ENCODE measurements at regions not wholly inside any gene's neighbourhood (a gene's known extent, or its start where the extent isn't known, plus 50 kb on each side); places are given as distances from the start of the nearest gene placed in this dataset.
"Not testable (repeated sequence)": the region's sequence is repeated elsewhere in the genome, so short reads cannot be mapped to it uniquely, and the experiment has no call there.

DNA sequence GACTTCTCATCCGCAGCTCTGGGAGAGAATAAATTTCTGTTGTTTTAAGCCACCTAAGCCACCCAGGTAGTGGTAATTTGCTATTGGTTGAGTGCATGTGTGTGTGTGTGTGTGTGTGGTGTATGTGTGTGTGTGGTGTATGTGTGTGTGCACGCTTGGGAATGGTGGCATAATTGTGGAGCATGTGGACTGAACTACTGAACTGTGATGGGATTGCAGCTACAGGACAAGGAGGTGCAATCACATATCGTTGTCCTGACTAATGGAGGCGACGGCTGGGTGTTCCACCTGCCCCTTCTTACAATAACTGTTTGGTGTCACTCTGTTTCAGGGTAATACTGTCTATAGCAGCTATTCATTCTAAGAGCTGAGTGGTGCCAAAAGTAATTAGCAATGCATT is 448.7 kb upstream of the PFKP start:
- no peak for DNase-seq

DNA sequence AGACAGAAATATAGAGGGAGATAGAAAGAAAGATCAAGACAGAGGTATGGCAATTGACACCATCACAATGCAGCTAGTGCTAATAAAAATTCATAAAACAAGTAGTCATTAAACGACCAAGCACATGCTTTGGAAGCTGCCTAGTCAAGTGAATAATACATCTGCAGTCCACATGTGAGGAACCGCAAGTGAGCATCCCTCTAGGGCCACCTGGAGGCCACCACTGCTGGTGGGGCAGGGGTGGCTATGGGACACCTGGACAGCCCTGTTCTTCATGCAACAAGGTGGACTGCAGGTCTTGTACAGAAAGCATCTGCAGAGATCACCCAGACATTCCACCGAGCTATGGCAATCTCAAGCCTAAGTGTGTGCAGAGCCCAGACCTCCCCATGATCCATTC is 451.1 kb upstream of the PFKP start:
- no peak for DNase-seq

DNA sequence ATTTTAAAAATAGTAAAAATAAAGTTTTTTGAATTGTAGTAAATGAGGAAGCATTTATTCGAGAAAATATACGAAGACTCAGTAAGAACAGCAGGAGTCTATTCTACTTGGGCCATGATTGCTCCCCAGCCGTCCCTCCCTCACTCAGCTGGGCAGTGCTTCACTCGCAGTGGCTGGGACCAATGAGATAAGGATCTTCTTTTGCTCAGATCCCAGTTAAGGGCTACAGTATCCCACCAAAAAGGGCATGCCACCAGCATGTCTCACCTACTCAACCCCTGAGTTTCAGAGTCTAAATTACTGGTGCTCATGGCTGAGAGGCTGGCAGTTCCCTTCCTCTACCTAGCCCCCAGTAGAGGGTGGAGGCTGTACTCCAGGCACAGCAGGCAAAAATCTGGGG is 455.7 kb upstream of the PFKP start:
- DNase-seq, result no peak

DNA sequence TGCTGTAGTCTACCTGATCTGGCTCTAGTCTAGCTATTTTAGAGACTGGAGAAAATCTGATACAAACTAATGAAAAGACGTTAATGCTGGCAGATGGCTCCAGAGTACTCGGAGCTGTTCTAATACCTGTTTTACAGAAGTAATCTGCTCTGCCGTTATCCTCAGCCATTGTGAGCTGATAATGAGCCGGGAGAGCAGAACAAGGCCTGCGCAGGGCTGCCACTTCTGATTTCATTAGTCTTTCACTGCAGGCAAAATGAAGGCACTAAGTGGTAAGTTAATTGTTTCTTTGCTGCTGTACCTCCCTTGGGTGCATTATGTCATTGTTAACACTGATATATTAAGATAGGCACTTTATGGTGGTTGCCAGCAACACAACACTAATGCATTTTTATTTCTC is 456.4 kb upstream of the PFKP start:
- DNase-seq, result no peak

DNA sequence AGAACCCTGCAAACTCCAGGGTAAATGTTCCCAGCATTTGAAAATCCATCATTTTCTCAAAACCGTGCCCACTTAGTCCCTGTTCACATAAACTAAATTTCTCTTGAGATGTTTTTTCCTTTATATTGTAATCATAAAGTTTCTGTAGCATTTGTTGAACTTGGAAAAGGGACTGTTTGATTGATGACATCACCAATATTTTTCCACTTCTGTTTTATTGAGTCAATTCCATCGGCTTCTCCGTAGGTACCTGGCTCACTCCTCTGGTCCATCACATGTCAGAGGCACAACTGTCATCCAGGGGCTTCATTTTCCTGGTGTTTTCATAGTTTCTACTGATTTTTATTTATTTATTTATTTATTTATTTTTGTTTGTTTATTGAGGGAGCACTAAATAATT is 462.5 kb upstream of the PFKP start:
- DNase-seq, result no peak

DNA sequence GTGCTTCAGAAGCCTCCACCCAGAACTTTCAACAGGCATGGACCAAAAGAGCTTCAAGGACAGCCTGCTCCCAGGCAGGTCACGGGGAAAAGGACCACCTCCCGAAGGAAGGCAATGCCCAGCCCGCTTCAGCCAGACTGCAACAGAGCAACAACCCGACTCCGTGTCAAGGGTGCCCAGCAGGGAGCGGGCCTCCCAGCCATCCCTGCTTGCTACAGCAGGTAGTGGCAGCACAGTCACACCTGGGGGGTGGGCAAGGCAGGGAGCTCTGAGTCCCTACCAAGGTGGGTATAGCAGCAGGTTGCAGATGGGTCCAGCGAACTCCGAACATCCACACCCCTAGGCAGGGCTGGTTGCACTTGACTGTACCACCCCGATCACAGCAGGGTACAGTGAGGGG is 467.8 kb upstream of the PFKP start:
- no peak for DNase-seq

DNA sequence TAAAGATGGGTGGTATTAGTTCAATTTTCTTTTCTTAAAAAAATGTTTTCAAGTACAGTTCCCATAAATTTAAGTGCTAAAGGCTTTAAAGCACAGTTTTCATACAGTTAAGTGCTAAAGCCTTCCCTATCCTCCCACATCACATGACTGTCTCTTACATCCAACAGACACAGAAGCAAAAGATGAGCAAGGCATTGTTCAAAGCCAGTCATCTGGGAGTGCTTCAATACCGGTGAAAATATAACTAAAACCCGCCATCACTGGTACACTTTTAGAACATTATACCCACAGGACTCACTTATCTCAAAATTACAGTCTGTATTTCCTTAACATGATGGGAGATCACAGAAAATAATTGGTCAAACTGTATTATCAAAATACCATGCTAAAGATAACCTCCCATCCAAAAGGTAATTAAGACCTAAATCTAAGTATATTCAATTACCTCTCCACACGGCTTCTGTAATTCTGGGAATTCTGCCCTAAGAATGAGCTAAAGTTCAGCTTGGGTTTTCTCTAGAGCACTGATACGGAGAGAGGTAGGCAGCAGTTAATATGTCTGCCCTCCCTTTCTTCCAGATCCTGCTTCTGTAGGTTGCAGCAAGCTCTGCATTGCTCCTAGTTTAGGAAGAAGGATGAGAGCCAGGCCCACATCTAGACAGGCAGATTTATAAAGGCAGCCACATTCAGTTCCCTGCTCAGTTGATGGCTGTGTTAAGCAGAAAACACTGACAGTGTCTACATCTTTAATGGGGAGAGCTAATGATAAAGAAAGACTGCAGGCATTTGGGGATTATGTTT is 474.8 kb upstream of the PFKP start:
- DNase-seq, result no peak

DNA sequence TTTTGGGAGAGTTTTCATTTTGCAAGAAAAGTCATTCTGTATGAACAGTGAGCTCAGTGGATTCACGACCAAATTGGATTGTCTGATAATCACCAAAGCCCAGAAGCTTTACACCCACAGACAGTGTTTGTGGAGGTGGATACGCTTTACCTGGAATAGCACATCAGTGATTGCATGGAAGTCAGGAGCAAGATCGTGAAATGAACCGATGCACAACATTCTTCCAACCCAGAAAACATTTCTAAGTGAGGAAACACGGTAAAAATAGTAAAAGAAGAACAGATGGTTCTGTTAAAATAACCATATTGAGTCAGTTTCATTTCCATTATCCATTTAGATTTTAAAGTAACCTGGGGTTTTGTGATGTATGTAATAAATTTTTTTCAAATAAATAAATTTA is 478.2 kb upstream of the PFKP start:
- no peak for DNase-seq

DNA sequence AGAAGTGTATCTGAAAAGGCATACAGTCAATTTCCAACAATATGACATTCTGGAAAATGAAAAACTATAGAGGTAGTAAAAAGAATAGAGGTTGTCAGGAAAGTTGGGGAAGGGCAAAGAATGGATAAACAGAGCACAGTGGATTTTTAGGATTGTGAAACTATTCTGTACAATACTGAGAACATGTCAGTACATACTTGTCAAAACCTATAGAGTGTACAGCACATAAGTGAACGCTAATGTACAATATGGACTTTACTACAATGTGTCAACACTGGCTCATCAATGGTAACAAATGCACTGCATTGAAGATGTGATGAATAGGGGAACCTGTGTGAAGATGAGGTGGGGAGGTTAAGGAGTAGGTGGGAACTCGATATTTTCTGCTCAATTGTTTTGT is 483.0 kb upstream of the PFKP start:
- DNase-seq, result no peak

DNA sequence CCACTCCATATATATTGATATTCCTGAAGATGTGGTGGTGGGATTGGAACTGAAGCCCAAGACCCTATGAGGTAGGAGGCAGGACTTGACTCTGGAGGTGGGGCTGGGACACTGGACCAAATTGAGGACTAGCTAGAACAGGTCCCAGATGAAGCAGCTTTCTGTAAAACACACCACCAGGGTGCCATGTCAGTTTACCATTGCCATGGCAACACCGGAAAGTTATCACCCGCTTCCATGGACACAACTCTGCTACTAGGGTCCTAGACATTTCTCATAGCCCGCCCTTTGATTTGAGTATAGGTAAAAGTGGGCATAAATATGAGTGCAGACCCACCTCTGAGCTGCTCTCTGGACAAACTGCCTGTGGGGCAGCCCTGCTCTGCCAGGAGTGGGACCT is 490.5 kb upstream of the PFKP start:
- DNase-seq, result no peak

DNA sequence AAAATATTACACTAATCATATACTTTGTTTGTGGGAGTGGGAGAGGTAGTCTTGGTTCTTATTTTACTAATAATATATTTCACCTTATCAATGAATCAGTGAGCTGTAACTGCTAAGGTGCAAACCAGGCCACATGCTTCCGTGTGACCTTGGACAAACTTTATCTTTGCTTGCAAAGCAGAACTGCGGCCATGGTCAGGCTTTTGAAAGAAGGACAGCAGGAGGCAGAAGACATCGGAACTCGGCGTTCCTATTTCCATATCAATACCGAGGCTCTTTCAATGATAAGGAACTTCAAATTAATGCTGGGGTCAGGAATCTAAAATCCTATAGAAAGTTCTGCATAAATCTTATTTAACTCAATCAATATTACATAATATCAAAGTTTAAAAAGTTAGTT is 491.9 kb upstream of the PFKP start:
- no peak for DNase-seq

DNA sequence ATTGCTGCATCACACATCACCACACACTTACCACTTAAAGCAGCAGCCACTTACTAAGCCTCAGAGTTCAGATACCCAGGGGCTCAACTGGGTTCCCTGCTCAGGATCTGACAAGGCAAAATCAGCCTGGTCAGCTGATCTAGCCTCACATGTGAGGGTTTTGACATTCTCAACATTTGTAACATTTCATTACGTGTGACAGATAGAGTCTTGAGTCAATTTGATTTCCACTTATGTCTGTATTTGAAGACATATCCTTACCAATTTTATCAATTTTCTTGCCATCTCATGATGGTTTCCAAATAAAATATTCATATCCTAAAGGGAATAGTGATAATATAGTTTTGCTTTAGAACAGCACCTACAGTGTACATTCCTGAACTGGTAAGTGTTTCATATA is 494.7 kb upstream of the PFKP start:
- DNase-seq, result no peak

DNA sequence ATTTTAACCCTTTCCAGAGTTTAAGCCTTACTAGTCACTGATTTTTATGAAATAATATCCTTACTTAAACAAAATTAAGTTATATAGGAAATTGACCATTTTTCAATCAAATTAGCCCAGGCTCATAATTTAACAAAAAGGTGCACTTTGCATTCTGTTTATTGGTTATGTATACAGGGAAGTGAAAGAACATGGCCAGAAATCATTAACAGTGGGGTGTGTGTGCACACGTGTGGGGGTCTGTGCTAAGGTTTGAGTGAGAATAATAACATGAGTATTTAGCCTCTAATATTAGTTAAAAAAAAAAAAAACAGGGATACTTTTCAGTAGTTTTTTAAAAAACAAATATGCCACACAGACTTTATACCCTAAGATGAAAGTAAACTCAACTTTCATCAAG is 510.5 kb upstream of the PFKP start:
- no peak for DNase-seq

DNA sequence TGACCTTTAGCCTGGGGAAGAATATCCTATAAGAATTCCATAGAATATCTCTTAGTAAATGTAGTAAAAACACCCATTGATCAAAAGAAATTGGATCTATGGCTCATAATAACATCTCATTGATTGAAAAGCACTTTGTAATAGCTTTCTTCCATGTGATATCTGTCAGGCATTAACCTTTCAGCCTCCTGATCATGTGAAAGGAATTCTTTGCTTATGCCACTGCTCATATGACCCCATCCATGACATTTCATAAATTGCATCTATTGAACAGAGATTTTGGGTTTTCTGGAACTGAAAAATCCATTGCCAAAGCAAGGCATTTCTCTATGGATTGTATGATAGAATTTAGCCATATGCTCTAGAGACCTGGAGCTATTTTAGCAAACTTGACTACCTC is 519.3 kb upstream of the PFKP start:
- no peak for DNase-seq

DNA sequence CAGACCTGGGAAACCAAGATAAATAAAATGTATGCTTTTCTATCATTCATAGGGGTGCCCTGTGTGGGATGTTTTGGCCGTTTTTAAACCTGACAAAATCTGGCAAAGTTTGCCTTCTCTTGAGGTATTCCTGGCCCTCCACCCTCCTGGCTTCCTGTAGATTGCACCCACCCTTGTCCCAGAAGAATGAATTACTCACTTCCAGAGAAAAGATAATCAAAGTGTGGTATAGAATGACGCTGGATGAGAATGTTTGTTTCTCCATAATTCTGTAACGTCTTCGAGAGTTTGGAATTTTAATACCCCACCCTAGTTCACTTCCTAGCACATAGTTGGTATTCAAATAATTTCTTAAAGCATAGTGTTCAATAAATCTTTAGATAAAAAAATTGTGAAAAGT is 519.7 kb upstream of the PFKP start:
- DNase-seq, result no peak

DNA sequence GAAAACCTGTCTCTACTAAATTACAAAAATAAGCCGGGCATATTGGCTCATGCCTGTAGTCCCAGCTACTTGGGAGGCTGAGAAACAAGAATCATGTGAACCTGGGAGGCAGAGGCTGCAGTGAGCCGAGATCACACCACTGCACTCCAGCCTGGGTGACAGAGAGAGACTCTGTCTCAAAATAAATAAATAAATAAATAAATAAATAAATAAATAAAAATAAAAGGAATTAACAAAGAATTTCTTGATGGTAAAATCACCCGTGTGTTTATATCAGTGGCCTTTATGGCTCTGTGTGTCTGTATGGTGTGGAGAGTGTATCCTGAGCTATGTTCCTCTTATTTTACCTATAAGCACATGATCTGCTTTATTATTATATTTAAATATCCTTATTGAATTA is 520.5 kb upstream of the PFKP start:
- DNase-seq, result not testable (repeated sequence)

DNA sequence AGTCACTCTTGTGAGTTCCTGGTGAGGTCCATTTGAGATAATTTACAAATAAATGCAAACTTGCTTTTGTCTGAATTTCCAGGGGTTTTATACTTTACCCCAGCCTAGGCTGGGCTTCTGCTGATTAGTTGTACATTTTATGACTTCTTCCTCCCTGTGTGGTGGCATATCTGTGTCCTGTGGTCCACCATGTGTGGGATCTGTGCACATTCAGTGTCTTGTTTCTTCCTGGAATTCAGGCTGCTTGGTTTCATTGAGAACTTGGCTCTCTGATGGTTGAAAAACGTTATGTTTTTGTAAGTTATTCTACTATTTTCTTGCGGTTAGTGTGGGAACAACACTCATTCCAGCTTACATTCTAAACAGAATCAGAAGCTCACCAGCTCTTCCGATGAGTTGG is 523.4 kb upstream of the PFKP start:
- no peak for DNase-seq

DNA sequence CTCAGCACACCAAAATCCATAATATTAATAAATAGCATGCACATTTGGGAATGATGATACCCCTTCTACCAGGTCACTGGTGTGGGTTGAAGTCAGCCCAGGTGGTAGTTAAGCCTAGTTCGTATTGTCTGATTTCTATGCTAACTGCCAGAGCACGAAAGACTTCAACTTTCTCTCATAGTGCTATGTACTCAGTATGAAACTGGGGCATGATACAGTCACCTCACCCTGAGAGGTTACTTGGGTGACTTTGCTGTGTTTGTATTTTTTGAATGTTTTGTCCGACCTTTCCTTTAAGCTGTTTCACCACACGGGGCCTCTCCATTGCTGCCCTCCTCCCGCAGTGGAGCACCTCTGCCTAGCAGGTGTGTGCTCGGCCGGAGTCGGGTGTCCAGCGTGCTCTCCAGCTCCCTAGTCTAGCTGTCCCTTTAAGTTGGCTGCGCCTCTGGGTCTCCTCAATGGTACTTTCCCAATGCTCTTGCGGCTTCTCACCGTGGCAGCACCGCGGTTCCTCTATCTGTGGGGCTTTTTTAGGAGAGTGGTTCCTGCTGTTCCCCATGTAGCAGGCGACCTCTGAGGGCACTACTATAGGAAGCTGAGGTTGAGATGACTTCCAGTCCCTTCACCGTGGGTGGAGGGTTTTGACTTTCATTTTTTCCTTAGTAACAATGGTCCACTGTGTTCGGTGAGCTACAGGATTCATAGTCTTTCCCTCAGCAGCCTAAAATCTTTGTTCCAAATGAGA is 524.0 kb upstream of the PFKP start:
- no peak for DNase-seq

DNA sequence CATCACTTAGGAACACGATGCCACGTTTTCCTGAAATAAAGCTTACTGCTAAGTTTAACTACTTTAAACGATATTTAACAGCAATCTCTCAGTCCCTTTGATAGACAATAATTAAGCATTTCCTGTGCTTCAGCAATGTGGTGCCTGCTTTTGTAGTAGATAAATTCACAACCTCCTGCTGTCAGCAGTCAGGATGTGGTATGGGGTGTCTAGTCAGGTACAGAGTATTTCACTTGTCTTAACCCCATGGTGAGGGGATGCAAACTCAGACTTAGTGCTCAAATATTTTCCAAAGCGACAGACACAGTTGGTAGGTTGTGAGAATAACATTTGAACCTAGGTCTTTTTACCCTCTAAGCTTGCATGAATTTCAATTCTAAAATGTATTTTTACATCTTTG is 526.2 kb upstream of the PFKP start:
- no peak for DNase-seq

DNA sequence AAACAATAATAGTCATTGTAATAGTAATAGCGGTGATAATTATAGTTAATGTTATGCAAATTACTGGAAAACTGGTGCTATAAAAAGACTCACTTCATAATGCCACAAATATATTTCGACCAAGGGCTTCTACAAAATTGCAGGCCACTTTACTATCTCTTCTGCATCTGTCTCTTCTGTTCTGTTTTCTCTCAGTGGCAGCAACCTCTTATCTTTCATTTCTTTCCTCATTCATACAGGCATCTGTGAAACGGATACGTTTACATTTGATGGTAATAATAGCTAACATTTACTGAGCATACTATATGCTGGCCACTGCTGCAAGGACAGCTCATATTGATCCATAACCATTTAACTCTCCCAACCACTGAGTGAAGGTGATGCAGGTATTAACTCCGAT is 537.4 kb upstream of the PFKP start:
- no peak for DNase-seq

DNA sequence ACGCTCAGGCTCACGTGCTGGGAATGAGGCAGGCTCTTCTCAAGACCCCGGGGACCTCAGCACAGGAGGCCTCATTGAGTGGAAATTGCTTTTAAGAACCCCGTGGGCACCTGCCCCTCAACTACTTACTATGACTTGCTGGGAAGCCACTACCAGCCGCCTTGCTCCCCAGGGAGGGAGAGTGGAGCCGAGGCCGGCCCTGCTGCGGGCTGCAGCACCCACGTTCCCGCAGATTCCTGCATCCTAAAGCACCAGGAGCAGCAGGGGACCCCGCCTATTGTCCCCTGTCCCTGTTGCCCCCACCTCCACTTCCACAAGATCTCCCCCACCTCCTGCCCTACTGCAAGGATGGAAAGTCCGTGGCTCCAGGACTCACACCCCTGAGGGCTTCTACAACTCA is 541.6 kb upstream of the PFKP start:
- DNase-seq, result no peak

DNA sequence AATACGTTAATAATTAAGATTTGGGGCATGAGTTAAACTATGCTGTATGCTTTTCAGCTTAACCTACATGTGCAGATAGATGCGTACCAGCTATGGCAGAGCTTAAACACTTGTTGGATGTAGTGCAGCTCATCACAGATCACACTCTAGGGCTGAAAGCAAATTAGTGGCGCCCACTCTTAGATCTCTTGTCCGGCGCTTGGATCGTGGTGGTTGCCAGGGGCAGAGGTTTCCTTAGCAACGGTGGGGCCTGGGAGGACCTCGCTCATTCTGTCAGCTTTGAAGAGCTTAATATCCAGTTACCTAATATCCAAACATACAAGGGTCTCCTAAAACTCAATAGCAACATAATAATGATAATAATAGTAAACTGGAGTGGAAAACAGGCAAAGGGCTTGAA is 548.2 kb upstream of the PFKP start:
- DNase-seq, result no peak

DNA sequence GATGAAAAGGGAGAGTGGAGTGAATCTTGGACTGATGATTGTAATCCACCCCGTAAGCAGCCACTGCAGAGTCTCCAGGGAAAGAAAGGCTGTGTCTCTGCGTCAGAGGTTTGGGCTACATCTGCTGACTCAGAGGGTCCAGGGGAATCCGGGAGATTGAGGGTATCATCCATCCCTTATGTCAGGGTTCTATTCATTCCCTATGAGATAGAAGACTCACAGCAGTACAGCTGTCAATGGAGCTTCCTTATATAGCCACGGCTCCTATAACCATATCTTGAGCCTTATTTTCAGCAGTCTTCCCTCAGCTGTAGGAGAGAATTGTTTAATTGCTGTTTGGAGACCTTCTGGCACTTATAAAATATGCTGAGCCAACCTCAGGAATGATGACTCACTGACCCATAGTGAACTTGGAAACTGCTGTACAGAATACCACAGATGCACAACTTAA is 558.2 kb upstream of the PFKP start:
- no peak for DNase-seq

DNA sequence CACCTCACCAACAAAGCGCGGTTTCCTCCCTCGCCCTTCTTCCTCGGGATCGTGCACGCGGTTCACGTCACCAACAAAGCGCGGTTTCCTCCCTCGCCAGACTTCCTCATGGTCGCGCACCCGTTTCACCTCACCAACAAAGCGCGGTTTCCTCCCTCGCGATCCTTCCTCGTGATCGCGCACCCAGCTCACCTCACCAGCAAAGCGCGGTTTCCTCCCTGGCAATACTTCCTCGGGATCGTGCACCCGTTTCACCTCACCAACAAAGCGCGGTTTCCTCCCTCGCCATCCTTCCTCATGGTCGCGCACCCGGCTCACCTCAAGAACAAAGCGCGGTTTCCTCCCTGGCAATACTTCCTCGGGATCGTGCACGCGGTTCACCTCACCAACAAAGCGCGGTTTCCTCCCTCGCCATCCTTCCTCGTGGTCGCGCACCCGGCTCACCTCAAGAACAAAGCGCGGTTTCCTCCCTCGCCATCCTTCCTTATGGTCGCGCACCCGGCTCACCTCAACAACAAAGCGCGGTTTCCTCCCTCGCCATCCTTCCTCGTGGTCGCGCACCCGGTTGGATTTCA is 565.9 kb upstream of the PFKP start:
- not testable (repeated sequence) for DNase-seq
